Effector CD8-positive, alpha-beta T cell (primary cell): ENCODE measurements at regions not wholly inside any gene's neighbourhood (a gene's known extent, or its start where the extent isn't known, plus 50 kb on each side); places are given as distances from the start of the nearest gene placed in this dataset.
"Not testable (repeated sequence)": the region's sequence is repeated elsewhere in the genome, so short reads cannot be mapped to it uniquely, and the experiment has no call there.

Experiments
- DNase-seq: peaks from one replicate; lab custom pipeline; 2025; lab: John Stamatoyannopoulos, UW

DNA sequence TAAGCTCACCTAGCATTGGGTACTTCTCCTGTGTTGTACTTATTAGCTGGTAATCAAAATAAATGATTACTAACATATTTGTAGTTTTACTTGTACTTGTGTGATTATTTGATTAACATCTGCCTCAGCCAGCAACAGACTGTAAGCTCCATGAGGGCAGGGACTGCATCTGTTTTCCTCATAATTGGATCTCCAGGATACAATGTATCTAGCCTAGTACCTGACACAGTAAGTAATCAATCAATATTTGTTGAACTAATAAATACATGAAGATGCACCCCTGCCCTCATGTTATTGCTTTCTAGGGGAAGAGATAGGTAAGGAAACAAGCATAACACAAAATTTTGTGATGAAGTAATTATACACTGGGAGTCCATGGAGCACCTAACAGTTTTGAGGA is 101.5 kb downstream of the TENT5C start:
- DNase-seq, result no peak

DNA sequence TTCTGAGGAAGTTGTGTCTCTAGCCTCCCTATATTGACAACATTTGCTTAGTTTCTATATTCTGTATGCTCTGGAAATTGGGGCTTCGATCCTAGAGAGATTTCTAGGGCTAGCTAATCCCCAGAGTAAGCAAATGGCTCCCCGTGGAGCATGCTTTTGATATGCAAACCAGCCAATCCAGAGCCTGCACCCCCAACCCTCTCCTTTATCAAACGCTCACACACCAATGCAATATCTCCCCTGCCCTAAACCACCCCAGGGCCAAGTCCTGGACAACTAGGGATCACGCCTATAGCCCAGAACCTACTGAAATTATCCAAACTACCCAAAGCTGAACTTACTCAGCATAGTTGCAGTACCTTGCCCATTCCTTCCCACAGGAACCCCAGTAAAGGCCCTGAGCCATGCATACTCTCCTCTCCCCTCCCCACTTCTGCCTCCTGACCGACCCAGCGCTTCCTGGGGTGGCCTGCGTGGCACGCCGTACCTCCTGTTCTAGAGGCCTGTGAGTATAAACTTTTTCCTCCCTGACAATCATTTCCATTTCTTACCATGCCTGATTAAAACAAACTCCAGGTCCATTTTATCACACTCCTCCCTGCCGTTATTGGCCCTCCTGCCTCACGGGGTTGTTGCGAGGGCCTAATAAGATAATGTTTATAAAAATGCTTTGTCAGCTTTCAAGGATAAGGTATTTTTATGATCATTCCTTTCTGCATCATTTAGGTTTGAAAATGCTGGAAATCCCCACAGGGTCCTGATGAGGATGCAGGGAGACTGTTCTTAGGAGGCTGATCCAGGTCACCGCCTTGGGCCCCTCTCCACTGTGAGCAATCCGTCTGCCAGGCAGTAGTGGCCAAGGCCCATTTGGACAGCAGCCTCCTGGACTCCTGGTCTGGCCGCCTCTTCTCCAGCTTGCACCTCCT is 102.7 kb downstream of the TENT5C start:
- DNase-seq, result no peak

DNA sequence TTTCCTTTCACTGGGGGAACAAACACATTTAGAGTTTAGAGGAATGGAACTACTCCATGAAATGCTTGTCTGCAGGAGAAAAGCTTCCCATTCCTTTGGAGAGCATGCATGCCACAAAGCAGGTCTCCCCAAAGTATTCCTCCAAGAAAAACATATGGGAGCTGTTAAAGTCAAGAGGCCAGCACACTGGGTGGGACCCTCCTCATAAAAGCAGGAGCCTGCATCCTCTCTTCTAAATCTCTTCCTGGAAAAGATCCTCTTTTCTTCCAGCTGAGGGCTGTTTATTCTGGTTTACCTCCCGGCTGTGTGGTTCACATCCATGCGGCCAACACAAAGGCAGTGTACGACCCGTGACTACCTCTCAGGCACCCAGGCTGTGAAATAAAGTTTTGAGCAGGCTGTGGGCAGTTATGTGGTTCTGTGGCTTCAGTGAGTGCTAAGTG is 103.4 kb downstream of the TENT5C start:
- DNase-seq, result no peak

DNA sequence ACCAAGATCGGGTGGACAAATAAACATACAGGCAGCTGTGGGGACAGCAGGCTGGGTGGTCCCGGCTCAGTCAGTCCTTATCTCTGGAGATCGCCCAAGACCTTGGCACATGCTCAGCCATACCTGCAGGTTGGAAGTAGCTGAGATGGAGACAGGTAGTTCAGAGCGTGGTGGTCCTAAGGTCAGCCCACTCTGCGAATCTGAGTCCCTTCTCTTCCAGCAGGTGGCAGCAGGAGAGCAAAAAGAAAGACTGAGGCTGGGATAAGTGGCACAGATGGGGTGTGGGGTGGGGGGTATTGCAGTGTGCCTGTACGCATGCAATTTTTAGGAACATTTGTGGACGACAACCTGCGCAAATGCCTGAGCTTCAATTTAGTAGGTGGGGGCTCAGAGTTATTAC is 104.9 kb downstream of the TENT5C start:
- DNase-seq, result no peak

DNA sequence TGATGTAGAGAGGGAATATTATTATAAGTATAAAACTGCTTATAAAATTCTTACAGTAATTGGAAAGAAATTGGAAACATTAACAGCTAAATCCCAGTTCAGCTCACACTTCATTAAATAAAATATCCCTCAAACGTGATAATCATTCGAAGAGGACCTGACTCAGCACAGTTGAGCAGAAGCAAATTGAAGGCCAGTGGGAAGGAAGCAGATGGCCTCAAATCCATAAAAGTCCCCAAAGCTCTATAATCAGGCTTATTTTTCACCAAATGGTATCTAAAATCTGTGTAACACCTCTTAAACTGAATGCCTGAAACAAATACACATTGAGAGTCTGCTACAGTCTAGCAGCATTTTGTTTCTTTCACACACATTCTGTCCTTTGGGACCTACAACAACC is 106.8 kb downstream of the TENT5C start:
- no peak for DNase-seq

DNA sequence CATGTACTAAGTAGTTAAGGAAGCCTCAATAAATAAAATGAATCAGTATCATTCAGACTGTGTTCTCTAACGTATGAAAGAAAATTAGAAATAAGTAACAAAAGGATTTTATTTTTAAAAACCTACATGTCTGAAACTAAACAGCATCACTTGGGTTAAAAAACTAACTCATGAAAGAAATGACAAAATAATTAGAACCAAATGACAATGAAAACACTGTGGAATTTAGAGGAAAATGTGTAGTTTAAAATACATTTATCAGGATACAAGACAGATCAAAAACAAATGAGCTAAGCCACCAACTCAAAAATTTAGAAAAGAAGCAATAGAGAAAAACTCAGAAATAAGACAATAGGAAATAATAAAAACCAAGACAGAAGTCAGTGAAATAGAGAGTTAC is 108.7 kb downstream of the TENT5C start:
- no peak for DNase-seq

DNA sequence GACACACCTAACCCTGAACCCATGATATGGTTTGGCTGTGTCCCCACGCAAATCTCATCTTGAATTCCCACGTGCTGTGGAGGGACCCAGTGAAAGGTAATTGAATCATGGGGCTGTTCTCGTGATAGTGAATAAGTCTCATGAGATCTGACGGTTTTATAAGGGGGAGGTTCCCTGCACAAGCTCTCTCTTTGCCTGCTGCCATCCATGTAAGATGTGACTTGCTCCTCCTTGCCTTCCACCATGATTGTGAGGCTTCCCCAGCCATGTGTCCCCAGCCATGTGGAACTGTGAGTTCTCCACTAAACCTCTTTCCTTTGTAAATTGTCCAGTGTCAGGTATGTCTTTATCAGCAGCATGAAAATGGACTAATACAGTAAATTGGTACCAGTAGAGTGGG is 110.2 kb downstream of the TENT5C start:
- not testable (repeated sequence) for DNase-seq

DNA sequence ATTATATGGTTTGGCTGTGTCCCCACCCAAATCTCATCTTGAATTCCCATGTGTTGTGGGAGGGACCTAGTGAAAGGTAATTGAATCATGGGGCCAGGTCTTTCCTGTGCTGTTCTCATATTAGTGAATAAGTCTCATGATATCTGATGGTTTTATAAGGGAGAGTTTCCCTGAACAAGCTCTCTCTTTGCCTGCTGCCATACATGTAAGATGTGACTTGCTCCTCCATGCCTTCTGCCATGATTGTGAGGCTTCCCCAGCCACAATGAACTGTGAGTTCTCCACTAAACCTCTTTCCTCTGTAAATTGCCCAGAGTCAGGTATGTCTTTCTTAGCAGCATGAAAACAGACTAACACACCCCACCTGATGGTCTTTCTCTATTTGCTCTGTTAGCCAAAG is 112.1 kb downstream of the TENT5C start:
- not testable (repeated sequence) for DNase-seq

DNA sequence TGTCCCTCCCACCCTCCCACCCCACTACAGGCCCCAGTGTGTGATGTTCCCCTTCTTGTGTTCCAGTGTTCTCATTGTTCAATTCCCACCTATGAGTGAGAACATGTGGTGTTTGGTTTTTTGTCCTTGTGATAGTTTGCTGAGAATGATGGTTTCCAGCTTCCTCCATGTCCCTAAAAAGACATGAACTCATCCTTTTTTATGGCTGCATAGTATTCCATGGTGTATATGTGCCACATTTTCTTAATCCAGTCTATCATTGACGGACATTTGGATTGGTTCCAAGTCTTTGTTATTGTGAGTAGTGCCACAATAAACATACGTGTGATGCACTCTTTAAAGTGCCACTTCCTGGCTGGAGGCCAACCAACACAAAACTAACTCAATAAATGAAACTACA is 112.7 kb downstream of the TENT5C start:
- not testable (repeated sequence) for DNase-seq

DNA sequence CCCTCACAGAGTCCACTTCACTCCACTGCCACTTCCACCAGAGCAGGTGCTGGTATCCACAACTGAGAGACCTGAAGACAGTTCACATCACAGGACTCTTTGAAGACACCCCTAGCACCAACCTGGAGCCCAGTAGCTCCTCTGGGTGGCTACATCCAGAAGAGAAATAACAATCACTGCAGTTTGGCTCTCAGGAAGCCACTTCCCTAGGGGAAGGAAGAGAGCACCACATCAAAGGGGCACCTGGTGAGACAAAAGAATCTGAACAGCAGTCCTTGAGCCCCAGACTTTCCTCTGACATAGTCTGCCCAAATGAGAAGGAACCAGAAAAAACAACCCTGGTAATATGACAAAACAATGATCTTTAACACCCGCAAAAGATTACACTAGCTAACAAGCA is 113.2 kb downstream of the TENT5C start:
- DNase-seq, result no peak

DNA sequence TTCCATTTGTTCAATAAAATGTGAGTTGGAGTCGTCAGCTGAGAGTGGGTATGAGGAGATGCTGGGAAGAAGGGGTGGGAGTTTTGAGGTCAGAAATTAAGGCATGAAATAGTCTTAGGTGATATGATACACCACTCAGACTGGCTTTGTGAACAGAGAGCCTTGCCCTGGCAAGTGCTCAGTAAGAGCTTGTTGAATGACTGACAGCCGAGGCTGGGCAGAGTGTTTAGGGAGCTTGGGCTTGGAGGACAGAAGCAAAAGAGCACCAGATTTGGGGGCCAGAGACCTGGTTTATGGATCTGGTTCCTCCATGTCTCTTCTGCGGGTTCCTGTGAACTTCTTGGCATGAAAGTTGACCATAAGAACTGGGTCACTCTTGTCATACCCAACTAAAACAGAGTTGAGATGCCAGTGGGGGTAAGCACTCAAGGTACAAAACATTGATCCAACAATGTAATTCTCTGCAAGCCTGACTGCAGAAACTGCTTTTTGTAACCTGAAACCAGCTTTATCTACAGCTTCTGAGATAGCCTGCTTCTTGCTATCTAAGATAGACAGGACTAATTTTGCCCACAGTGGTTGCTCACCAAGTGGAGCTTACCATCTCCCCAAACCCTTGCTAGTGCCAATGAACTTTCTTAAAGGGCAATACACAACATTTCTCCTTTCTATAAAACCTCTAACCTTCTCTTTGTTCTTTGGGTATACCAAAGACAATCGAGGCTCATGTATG is 126.4 kb downstream of the TENT5C start:
- DNase-seq, result no peak

DNA sequence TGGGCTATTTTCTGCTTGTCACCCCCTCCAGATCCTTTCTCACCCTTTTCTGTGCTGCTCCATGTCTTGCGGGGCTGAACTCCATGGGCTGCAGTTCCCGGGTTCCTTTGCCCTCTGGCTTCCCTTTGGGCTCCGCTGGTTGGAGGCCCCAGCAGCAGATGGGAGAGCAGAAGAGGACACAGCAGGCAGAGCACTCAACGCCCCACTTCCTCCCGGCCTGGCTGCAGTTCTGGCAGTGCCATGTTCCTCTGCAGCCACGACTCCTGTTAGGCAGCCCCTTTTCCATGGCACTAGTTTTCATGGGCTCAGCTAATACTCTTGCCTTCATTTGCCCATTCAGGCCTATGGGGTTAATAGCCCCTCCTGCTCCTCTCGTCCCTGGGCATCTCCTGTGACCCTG is 127.1 kb downstream of the TENT5C start:
- DNase-seq, result no peak

DNA sequence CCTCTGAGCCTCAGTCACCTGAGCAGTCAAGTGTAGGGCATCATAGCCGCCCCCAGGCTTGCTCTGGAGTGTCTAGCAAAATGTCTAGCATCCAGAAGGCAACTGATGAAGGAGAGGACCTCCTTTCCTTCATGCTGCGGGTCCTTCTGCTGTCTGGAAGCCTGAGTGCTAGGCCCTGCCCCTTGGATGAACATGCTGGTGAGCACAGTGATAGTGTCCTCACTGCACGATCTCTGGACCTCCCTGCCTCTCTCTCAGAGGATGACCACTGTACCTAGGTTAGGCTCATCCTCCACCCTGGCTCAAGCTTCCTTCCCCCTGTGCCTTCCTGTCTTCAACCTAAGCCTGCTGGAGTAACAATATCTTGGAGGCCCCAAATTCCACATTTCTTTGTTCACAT is 128.6 kb downstream of the TENT5C start:
- DNase-seq, result no peak

DNA sequence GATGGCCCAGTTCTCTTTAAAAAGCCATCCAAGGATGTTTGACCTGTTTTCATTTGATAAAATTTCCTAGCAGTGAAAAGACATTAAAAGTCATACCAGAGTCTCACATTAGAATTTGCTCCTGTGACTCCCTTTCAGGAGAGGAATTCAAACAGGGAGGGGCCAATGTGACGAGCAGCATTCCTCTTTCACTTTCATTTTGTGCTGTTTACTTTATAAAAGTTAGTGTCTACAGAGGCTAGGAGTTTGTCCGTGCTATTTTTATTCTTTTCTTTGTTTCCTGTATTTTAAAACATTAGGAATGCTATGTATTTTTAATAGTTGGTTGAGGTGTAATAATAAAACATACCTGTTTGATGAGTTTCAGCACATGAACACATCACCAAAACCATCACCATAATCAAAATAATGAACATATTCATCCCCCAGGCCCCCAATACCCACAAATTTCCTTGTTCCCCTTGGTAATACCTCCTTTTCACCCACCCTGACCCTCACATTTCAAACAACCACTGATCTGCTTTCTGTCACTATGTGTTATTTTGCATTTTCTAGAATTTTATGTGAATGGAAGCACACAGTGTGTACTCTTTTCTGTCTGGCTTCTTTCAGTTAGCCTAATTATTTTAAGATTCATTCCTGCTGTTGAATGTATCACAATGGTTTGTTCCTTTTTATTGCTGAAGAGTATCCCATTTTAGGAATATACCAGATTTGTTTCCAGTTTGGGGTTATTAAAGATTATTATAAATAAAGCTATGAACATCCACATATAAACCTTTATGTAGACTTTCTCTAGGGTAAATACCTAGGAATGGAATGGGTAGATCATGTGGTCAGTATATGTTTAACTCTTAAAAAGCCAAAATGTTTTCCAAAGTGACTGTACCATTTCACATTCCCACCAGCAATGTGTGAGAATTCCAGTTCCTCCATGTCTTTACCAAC is 129.5 kb downstream of the TENT5C start:
- no peak for DNase-seq

DNA sequence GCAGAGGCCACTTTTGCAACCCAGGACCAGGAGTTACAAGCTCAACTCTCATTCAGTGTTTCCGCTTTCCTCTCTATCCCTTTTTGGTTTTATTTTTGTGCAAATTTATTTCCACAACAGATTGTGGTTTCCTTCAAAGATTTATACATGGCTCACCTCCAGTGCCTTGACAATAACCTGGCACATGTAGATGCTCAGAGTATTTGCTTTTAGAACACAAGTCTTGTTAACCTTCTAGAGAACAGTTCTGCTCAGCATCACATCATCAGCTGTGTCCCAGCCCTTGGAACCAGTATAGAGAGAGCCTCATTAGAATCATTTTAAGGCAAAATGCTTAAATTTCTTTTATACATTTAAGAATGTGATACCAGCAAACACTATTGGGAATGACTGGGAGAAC is 133.7 kb downstream of the TENT5C start:
- no peak for DNase-seq

DNA sequence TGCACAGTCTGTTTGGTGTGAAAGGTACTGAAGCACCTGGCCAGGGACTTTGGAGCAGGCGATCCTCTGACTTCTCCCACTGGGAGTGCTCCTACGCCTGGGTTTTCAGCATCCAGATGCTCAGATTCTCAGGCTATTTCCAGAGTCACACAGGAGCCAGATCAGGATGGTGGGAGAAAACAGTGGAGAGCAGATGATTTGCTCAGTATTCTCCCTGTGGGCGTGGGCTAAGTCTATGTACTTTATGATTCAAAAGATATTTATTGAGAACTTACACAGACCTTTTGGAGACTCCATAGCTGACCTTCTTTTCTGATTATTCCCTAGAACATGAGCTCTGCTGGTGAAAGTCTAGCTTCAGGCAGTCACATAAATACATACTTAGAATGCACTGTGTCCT is 134.6 kb downstream of the TENT5C start:
- no peak for DNase-seq

DNA sequence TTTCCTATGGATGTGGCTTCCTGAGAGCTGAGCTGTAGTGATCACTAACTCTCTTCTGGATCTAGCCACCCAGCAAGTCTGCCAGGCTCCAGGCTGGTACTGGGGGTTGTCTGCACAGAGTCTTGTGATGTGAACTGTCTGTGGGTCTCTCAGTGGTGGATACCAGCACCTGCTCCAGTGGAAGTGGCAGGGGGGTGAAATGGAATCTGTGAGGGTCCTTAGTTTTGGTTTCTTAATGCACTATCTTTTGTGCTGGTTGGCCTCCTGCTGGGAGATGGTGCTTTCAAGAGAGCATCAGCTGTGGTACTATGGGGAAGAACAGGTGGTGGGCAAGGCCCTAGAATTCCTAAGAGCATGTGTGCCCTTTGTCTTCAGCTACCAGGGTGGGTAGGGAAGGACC is 140.7 kb downstream of the TENT5C start:
- not testable (repeated sequence) for DNase-seq

DNA sequence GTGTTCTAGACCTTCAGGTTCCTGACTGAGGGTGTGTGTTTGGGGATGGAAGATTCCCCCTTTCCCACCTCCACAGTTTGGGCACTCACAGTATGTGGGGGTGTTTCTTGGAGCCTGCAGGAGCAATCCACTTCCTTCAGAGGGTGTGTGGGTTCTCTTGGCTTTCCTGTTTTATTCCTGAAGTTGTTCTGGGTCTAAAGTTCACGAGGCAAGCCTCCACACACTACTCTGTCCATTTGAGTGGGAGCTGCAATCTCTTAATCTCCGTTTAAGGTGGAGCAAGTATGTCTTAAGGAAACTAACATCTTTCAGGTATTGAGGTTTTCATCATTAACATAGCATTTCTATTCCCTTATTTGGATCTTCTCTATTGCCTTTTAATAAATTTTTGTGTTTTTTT is 141.8 kb downstream of the TENT5C start:
- no peak for DNase-seq

DNA sequence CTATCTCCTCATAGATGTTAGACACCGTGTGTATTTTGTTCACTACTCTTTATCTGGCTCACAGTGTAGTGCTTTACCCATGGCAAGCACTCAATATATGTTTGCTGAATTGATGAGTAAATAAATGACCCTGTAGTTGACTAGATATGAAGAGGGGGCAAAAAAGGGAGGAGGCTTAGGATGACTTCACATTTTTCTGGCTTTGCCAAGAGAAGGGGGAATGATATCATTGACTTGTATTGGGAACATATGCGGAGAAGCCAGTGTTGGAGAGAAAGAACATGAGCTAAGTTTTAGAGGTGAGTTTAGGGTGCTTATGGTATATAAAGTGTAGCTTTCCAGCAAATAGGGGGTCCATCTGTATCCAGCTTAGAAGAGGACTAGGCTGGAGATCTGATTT is 145.5 kb downstream of the TENT5C start:
- DNase-seq, result no peak

DNA sequence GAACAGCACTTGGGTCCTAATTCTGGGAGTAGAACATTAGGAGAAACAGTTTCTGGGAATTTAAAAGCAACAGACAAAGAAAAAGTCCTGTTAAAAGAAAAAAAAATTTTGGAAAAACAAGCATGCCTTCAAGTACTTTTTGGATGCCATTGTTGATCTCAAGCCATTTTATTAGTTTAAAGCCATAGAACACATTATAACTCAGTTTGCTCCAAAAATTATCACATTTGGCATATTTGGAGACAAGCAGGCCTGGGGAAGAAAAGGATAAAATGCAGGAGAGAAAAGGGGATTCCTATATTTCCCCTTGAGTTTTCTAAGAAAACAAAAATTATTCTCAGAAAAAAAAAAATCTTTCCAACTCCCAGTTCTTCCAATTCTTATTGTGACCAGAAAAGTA is 146.8 kb downstream of the TENT5C start:
- no peak for DNase-seq

DNA sequence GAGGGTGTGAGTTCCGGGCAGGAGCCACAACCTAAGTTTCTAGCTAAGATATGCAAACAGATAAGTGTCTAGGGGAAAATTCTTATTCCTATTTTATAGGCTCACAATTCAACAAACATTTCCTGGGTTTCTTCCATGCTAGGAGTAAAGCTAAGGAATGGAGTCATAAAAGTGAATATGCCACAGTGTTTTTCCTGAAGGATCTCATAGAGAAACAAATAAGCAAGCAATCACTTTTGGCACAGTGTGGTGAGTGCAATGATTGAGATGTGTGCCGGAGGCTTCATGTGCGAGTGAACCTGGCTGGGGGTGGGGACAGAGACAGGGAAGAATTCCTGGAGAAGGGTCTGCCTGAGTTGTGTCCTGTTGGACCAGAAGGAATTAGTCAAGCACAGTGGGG is 147.4 kb downstream of the TENT5C start:
- DNase-seq, result no peak

DNA sequence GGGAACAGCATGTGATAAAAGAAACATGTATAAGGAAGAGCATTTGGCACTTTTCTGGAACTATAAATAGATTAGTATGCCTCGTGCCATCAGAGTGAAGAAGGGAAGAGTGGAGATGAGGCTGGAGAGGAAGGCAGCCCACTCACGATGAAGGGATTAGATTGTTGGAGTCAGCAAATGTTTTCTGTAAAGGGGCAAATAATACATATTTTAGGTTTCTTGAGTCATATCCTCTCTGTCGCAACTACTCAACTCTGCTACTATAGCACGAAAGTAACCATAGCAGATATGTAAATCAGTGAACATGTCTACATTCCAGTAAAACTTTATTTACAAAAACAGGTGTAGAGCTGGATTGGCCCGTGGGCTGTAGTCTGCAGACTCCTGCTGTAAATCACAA is 147.8 kb downstream of the TENT5C start:
- no peak for DNase-seq
